ENCODE measurements at regions not wholly inside any gene's neighbourhood (a gene's known extent, or its start where the extent isn't known, plus 50 kb on each side); places are given as distances from the start of the nearest gene placed in this dataset.

DNA sequence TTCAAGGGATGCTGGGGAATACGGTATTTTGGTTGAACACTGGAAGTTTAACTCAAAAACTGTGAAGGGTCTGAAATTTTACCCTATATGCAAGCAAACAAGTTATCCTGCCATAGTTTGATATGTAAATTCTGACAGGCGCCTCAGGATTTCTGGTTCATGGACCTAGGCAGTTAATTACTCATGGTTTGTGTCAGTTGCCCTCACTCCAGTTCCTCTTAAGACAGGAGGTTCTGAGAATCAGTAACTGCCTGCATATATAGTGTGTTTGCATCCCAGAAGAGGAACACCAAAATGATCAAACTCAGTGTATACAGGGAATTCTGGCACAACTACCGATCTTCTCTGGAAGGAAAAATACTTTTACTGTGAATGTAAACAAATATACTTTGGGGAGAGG, 360.4 kb upstream of the NWD2 start (continued):
- no peak for TF ChIP-seq ZEB2 (tag by site-specific recombination; IDR thresholded peaks at IDR 0.05)

DNA sequence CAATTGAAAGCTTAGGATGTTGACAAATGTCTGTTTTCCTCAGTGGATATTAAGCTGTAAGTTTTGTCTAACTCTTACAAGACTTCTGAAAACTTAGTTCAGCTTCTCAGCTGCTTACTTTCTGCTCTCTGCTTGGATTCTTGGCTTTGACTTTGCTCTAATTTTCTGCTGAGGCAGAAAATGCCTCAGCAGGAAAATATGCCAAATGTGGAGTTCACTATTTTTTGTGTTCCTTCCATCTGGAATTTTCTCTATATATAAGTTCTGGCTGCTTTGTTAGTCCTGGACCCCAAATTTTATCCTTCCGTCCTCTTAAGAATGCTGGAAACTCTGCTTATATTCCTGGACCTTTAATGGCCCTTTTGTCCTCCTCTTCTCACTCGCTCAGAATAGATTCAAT, 352.6 kb upstream of the NWD2 start:
- ChIA-PET POLR2A (no interaction called here), CTCF (no interaction called here)
- Histone ChIP-seq H3K4me1 (ENCODE audit: control insufficient read depth, insufficient read depth, low read length) (no peaks in the 10 kb centered on the region), H3K27ac (ENCODE audit: extremely low read depth, low read depth, low read length) (no peak overlapping the region), H3K36me3 (ENCODE audit: control insufficient read depth in 2 of 2, insufficient read depth in 1 of 2, low read length in 2 of 2) (no peaks in the 10 kb centered on the region), H3K4me3 (ENCODE audit: low read depth, low read length) (no peak overlapping the region), H3K9me3 (ENCODE audit: control insufficient read depth, insufficient read depth, low read depth, low read length) (no peaks in the 10 kb centered on the region)
- TF ChIP-seq ZNF776 (tag by site-specific recombination; IDR thresholded peaks at IDR 0.05; ENCODE audit: borderline replicate concordance) (no peak), ZNF114 (tag by site-specific recombination; IDR thresholded peaks at IDR 0.05) (no peak), ZNF311 (tag by site-specific recombination; IDR thresholded peaks at IDR 0.05; ENCODE audit: borderline replicate concordance) (no peak), ZNF239 (tag by site-specific recombination; IDR thresholded peaks at IDR 0.05) (no peak), ZNF777 (tag by site-specific recombination; IDR thresholded peaks at IDR 0.05; ENCODE audit: borderline replicate concordance) (no peak), ZNF140 (tag by site-specific recombination; IDR thresholded peaks at IDR 0.05) (no peak), ZNF214 (tag by site-specific recombination; IDR thresholded peaks at IDR 0.05; ENCODE audit: borderline replicate concordance) (no peak), ZNF837 (tag by site-specific recombination; IDR thresholded peaks at IDR 0.05) (no peak), ZSCAN5A (tag by site-specific recombination; IDR thresholded peaks at IDR 0.05) (no peak), BCL11A (tag by site-specific recombination; IDR thresholded peaks at IDR 0.05; ENCODE audit: low read depth) (no peak), MEIS1 (CRISPR knock-in tag; IDR thresholded peaks at IDR 0.05; ENCODE audit: borderline replicate concordance) (no peak), ZNF548 (tag by site-specific recombination; IDR thresholded peaks at IDR 0.05) (no peak), ZNF521 (tag by site-specific recombination; IDR thresholded peaks at IDR 0.05) (no peak), ZNF621 (tag by site-specific recombination; IDR thresholded peaks at IDR 0.05) (no peak)
- TF ChIP-seq, protein P1, sequence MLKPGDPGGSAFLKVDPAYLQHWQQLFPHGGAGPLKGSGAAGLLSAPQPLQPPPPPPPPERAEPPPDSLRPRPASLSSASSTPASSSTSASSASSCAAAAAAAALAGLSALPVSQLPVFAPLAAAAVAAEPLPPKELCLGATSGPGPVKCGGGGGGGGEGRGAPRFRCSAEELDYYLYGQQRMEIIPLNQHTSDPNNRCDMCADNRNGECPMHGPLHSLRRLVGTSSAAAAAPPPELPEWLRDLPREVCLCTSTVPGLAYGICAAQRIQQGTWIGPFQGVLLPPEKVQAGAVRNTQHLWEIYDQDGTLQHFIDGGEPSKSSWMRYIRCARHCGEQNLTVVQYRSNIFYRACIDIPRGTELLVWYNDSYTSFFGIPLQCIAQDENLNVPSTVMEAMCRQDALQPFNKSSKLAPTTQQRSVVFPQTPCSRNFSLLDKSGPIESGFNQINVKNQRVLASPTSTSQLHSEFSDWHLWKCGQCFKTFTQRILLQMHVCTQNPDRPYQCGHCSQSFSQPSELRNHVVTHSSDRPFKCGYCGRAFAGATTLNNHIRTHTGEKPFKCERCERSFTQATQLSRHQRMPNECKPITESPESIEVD (tag by site-specific recombination; IDR thresholded peaks at IDR 0.05) = no peak
- TF ChIP-seq, protein P2, sequence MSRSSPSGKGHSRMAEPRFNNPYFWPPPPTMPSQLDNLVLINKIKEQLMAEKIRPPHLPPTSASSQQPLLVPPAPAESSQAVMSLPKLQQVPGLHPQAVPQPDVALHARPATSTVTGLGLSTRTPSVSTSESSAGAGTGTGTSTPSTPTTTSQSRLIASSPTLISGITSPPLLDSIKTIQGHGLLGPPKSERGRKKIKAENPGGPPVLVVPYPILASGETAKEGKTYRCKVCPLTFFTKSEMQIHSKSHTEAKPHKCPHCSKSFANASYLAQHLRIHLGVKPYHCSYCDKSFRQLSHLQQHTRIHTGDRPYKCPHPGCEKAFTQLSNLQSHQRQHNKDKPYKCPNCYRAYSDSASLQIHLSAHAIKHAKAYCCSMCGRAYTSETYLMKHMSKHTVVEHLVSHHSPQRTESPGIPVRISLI (tag by site-specific recombination; IDR thresholded peaks at IDR 0.05) = no peak
- TF ChIP-seq, protein P3, sequence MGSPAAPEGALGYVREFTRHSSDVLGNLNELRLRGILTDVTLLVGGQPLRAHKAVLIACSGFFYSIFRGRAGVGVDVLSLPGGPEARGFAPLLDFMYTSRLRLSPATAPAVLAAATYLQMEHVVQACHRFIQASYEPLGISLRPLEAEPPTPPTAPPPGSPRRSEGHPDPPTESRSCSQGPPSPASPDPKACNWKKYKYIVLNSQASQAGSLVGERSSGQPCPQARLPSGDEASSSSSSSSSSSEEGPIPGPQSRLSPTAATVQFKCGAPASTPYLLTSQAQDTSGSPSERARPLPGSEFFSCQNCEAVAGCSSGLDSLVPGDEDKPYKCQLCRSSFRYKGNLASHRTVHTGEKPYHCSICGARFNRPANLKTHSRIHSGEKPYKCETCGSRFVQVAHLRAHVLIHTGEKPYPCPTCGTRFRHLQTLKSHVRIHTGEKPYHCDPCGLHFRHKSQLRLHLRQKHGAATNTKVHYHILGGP (tag by site-specific recombination; IDR thresholded peaks at IDR 0.05) = no peak
- TF ChIP-seq, protein P4, sequence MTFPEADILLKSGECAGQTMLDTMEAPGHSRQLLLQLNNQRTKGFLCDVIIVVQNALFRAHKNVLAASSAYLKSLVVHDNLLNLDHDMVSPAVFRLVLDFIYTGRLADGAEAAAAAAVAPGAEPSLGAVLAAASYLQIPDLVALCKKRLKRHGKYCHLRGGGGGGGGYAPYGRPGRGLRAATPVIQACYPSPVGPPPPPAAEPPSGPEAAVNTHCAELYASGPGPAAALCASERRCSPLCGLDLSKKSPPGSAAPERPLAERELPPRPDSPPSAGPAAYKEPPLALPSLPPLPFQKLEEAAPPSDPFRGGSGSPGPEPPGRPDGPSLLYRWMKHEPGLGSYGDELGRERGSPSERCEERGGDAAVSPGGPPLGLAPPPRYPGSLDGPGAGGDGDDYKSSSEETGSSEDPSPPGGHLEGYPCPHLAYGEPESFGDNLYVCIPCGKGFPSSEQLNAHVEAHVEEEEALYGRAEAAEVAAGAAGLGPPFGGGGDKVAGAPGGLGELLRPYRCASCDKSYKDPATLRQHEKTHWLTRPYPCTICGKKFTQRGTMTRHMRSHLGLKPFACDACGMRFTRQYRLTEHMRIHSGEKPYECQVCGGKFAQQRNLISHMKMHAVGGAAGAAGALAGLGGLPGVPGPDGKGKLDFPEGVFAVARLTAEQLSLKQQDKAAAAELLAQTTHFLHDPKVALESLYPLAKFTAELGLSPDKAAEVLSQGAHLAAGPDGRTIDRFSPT (tag by site-specific recombination; IDR thresholded peaks at IDR 0.05) = no peak

Measured in HEK293 (cell line).